T-helper 1 cell (primary cell): ENCODE measurements at regions not wholly inside any gene's neighbourhood (a gene's known extent, or its start where the extent isn't known, plus 50 kb on each side); places are given as distances from the start of the nearest gene placed in this dataset.
"Not testable (repeated sequence)": the region's sequence is repeated elsewhere in the genome, so short reads cannot be mapped to it uniquely, and the experiment has no call there.

Source experiments
- DNase-seq, 5 donors: peaks; one replicate each; pipeline ENCODE4 v3.0.0-alpha.2; 2012 to 2020

DNA sequence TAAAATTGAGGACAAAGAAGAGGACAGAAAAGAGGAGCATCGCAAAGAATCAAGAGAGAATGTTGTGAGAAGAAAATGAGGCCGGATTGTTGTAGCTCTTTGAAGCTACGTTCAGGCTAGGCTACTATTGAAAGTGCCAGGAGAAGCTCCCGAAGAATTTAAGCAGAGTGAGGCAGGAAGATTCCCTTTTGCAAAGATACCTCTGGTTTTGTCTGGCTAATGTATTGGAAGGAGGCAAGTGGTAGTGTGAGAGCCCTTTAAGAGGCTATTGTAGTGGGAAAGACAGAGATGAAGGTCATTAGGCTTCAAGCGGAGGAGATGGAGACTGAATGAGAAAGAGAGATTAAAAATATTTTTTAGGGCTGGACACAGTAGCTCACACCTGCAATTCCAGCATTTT lies 476.9 kb upstream of the ADGRL2 start:
- DNase-seq: no peak

- DNase-seq: no peak
Observed at GRCh38 chr1:81317191-81317590, 483.5 kb upstream of the ADGRL2 start.

DNA sequence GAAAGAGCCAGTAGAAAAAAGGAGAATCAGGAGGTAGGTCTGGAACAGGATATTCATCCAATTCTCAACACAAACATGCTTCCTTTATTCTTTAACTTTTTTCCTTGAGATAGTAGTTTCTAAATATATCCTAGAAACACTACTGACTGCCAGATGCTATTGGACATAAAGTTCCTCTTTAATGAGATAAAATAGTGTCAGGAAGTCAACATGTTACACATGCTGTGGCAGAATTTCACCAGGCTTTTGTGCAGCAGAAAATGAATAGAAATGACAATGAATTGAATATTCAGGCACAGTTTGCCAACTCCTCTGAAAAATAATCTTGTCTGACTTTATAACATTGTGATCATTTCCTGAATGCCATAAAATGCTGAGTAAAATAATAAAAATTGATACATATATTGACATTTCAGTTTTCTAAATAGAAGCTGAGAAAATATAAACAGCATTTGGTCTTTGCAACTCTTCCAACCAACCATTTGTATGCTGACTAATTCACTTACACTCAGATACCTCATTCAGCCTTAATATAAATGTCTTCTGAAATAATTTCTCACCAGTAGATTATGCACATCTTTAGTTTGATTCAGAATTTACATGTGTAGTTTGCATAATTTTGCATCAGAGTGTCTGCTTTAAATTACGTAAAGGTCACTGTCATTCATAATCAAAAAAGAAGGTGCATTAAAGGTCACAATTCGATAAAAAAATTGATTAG lies 486.1 kb upstream of the ADGRL2 start:
- DNase-seq: no peak

- no peak for DNase-seq
Observed at GRCh38 chr1:81313289-81313688, 487.4 kb upstream of the ADGRL2 start.

DNA sequence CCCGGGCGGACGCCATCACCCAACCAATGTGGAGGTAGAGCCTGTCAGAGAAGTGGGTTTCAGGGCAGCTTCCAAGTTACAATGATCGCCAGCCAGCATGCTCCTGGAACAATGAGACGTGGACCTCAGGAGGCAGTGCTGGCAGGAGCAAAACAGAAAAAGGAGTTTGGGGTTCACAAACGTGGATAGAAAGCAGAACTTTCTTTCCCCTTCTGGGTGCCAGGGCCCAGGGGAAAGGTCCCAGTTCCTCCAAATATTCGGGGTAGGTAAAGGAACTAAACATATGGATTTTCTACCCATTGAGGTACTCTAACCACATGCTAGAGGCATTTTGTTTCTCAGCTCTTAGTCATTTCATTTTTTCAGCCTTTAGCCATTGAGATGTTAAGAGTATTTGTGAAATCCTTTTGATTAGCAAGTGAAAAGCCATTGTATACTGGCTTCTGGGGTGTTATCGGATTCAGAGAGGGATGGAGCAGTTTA lies 488.4 kb upstream of the ADGRL2 start:
- DNase-seq: no peak

- DNase-seq: no peak
Observed at GRCh38 chr1:81310250-81310649, 490.5 kb upstream of the ADGRL2 start.

DNA sequence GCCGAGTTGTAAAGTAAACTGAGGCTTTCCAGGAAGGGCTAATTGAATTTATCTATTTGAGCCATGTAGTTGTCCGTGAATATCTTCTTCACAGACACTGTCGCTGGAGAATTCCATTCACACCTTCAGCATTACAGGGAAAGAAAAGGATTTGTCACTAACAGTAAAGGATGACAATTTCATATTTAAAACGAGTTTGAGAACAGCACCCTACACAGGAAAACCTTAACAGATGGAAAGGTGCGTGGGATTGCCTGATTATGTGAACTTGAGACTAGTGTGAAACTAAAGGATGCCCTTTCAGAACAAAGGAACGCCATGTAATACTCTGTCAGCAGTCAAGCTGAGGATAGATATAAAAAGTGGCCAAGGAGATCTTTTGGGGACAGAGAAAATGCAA lies 492.5 kb upstream of the ADGRL2 start:
- no peak for DNase-seq

GRCh38 chr1:81307786-81308185 lies 492.9 kb upstream of the ADGRL2 start:
- DNase-seq: no peak

DNA sequence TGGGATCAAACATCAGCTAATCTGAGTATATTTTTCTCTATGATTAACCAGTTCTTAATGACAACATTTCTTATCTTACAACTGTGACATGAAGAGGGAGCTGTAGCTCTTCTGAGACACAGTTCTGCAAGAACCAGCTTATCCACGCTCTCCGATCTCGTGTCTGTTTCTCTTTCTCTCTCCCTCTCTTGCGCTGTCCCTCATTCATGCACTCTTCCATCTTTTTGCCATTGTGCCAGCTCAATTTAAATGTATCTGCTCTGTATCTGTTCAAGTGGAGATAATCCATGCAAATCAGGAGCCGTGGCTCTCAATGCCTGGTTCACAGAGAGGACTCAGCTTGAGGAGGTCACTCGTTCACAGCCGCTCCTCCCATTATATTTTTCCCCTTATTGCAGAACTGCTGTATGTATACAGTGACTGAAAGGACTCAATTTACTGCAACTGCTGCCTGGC lies 494.7 kb upstream of the ADGRL2 start:
- DNase-seq: no peak

GRCh38 chr1:81304187-81304586 lies 496.5 kb upstream of the ADGRL2 start:
- DNase-seq: no peak

DNA sequence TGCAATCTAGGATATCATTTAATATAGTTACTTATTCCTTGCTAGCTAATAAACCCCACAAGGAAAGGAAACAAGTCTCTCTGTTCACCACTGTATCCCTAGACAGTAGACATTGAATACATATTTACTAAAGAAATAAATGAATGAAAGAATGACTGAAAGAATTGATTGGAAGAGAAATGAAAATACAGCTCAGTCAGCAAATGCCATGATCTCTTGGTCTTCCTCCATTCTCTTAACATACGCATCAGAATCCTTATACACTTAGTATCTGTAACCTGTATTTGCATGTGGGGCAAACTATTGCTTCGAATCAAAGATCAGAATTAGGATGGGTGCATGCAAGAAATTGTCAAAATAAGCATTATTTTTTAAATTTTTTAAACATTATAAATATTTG lies 500.8 kb upstream of the ADGRL2 start:
- no peak for DNase-seq

GRCh38 chr1:81298266-81298665 lies 502.5 kb upstream of the ADGRL2 start:
- no peak for DNase-seq

- no peak for DNase-seq
Observed at GRCh38 chr1:81296601-81297000, 504.1 kb upstream of the ADGRL2 start.

GRCh38 chr1:81290326-81290725 lies 510.4 kb upstream of the ADGRL2 start:
- DNase-seq: no peak

DNA sequence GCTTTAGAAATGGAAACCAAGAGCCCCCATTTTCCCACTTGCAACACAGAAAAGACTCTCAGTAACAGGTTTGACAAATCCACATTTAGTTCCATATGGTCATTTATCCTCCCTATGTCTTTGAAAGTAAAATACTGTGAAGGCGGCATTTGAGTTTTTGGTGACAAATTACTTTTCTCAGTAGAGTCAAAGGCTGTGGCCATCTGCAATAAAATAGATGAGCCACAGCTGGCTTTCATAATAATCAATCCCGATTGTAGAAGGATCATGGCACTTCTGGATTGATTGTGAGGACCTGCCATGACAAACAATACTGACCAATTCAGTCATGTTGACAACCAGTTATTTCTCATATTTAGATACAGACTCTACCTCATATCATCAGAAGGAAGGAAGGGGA lies 512.0 kb upstream of the ADGRL2 start:
- DNase-seq: no peak

- DNase-seq: no peak
Observed at GRCh38 chr1:81287411-81288080, 513.2 kb upstream of the ADGRL2 start.

DNA sequence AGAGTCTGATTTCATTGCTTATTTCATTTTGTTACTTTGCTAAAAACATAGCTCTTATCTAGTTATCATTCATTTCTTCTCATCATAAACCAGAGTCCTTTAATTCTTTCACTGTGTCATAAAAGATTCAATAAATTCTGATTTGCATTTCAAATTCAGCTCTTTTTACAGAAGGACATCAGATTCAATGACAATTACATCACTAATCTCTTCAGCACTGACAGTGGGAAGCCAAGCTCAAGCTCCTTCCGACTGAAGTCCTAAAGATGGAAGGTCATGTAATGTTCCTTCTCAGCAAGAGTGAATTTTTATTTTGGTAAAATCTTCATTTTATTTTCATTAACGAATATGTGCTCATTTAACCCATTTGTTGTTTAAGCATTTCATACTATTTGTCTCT lies 530.7 kb upstream of the ADGRL2 start:
- no peak for DNase-seq

DNA sequence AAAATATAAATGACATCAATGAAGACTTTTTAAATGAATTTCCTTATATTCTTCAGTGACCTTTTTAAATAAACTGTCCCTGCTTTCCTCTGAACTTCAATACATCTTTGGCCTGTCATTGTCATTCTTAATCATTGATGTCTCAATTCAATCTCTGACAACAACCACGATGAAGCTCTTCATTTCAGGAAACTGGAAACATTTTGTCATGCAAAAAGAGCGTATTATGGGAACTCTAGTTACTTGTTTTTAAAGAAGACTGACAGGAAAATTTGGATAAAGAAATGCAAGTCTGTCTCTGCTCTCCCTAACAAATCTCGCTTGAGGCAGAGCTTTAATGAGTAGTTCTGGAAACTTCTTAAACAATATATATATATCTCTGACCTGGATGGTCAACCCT lies 535.8 kb upstream of the ADGRL2 start:
- no peak for DNase-seq

DNA sequence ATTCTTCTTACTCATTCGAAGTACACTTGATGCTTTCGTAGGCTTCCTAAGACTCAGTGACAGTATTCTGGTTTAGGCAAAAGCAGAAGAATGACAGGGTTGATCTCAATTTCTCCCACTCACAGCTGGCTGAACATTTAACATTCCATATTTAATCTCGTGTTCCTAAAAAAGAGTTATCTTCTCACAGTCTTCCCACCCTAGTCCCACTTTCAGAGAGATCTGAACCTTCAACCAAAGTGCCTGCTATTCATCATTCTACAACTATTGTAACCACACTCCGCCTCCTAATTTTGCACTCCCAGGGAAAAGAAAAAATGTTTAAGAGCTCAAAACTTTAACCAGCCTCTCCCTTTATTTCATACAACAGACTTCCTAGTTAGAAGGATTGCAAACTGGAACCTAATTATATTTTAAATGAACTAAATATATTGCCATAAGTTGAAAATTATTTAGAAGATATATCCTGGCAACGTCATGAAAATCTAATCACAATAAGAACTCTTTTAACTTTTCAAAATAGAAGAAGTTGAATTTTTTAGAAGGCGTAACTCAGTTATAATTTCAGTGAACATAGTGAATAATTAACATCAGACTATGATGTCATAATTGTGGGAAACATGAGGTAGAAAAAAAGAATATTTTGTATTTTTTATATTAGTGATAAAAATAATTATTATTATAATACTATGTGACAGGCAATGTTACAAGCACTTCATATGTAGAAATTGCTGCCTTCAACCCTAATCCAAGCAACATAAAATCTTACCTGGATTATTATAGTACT lies 540.9 kb upstream of the ADGRL2 start:
- DNase-seq: no peak

DNA sequence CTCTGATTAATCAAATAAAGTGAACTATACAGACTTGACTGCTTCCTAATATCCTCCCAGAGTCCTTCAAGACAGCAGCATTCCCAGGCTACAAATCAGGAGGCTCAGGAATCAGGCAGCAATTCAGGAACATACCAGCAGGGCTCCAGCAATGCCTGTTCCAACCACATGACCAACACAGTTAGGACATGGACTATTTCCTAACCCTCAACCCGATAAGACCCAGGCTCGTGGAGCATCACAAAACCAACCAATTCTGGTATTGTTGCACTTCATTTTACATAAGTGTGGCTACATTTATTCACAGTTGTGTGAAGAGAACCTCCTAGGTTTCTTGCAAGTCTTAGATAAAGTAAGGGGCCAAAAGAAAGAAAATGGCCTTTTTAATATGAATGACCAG lies 546.2 kb upstream of the ADGRL2 start:
- DNase-seq: no peak

DNA sequence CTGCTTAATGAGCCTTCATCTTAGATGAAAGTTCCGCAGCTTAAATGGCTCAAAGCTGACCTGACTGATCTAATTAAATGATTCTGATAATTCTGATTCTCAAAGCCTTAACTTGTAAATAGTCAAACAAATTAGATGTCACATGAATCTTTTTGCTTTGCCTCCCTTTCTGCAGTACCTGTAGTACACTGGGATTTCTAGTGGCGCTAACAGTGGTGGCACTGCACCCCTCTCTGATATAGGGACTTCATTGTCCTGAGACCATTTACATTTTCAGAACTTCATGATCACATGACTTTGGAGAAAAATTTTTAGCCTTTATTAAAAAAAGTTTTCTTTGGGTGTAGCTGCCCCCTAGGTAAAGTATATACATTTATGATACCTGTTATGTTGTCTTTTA lies 546.7 kb upstream of the ADGRL2 start:
- no peak for DNase-seq

GRCh38 chr1:81252471-81253151 lies 548.1 kb upstream of the ADGRL2 start:
- no peak for DNase-seq

DNA sequence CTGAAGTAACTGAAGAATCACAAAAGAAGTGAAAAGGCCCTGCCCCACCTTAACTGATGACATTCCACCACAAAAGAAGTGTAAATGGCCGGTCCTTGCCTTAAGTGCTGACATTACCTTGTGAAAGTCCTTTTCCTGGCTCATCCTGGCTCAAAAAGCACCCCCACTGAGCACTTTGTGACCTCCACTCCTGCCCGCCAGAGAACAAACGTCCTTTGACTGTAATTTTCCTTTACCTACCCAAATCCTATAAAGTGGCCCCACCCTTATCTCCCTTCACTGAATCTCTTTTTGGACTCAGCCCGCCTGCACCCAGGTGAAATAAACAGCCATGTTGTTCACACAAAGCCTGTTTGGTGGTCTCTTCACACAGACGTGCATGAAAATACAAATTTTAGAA lies 549.9 kb upstream of the ADGRL2 start:
- not testable (repeated sequence) for DNase-seq
